WI38 (cell line): ENCODE measurements at regions not wholly inside any gene's neighbourhood (a gene's known extent, or its start where the extent isn't known, plus 50 kb on each side); places are given as distances from the start of the nearest gene placed in this dataset.

Experiments
- H3K4me3 ChIP-seq: 2 replicates; pipeline ENCODE4 v1.5.1; 2011; ENCODE audit warnings: low read depth, mild to moderate bottlenecking, control low read depth, low read length
- TF ChIP-seq, protein P1 (sequence below): IDR thresholded peaks from 2 replicates; pipeline ENCODE4 v1.5.1; 2012; ENCODE audit warnings: low read depth, mild to moderate bottlenecking, control low read depth, low read length

DNA sequence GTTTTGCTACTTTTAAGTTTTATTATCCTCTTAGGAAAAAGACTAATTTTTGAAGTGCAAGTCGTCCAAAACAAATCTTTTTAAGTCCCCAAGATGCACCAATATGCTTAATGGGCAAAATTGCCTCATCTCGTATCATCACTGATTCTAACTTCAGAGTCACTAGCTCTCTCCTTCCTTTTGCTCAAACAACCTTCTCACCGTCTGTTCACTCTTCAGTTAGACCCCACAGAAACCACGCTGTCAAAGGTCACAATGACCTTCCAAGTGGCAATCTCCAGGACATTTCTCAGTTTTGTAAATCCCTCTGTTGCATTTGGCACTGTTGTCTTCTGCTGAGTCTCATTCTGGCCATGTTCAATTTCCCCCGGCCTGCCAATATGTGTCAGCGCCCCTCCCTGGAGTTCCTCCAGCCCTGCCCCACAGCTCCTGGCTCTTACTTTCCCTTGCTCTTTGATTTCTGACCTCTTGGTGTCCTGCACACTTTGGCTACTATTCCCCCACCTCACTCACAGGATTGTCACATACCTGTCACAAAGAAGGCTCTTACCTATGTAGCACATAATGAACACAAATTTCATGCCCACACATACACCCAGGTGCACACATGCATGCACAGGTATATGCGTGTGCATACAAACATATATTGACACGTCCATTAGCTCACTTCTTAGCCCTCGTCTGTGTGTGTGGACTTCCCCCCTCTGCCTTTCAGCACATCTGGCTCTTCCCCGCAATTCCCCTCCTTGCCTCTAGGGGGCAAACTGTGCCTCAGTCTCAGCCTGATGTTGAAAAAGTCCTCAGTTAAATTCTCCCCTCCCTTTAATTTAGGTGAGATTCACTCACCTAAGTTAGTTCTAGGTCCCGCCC is 354.0 kb upstream of the DUSP10 start:
- H3K4me3 ChIP-seq: no peak overlapping the region
- TF ChIP-seq, protein P1, sequence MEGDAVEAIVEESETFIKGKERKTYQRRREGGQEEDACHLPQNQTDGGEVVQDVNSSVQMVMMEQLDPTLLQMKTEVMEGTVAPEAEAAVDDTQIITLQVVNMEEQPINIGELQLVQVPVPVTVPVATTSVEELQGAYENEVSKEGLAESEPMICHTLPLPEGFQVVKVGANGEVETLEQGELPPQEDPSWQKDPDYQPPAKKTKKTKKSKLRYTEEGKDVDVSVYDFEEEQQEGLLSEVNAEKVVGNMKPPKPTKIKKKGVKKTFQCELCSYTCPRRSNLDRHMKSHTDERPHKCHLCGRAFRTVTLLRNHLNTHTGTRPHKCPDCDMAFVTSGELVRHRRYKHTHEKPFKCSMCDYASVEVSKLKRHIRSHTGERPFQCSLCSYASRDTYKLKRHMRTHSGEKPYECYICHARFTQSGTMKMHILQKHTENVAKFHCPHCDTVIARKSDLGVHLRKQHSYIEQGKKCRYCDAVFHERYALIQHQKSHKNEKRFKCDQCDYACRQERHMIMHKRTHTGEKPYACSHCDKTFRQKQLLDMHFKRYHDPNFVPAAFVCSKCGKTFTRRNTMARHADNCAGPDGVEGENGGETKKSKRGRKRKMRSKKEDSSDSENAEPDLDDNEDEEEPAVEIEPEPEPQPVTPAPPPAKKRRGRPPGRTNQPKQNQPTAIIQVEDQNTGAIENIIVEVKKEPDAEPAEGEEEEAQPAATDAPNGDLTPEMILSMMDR: peak; percentile 81

DNA sequence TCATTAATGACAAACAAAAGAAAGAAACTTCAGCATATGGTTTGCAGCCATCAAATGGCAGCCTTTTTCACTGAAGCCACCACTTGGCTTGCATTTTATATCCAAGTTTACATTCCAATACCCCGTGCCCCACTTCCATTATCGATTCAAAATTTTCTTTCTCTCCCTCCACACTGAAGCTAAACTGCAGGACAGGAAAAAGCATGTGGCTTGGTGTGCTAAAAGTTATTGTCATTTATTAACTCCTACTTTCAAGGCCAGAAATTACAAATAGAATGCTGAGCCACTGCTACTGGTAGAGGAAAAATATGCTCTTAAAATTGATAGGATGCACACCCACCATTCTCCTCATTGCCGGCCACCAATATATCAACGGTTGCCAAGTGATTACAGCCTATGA is 351.6 kb upstream of the DUSP10 start:
- H3K4me3 ChIP-seq: no peak overlapping the region
- TF ChIP-seq, protein P1: no peak

DNA sequence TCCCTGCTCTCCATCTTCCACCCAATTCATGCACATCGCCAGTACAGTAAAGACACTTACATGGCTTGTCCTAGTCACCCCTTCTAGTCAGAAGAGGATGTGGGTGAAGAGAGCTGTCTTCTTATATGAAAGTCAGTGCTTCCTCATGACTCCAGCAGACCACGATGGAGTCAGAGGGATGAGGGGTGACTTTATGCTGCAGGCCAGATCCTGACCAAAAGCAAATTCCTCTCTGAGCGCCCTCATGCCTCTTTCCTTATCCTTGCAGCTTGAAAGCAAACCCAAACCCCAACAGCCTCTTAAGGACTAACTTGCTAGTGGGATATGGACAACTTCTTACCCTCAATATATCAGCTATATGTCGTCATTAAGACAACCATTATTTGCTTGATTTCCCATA is 348.2 kb upstream of the DUSP10 start:
- TF ChIP-seq, protein P1: no peak
- no peak overlapping the region for H3K4me3 ChIP-seq

DNA sequence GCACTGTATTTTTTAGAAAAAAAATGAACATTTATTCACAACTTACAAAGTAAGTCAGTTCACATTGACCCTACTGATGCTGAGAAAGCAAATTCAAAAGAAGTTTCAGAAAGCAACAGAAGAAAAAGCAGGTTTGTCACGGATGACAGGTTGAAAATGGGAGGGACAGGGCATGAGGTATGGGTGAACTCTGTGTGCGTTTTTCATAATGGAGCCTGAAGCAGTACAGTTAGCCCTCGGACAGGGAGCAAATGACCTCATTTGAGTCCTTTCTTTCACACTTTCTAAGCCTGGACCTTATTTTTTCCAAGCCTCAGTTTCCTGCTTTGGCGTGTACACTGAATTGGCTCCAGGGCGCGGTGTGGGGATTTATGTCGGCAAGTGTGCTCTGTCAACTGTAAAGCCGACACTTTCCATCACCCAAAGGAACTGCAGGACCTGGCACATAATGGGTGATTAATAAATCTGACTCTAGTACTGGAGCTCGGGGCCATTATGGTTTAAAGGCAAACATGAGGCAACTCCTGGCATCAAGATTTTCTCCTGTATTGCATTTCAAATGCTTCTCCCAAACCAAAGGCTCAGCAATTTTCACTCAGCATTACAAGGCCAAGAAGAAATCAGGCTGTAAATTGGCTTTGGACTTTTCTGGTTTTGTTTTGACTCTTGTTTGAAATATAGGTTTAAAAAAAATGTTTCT is 345.5 kb upstream of the DUSP10 start:
- TF ChIP-seq, protein P1: no peak
- no peak overlapping the region for H3K4me3 ChIP-seq

DNA sequence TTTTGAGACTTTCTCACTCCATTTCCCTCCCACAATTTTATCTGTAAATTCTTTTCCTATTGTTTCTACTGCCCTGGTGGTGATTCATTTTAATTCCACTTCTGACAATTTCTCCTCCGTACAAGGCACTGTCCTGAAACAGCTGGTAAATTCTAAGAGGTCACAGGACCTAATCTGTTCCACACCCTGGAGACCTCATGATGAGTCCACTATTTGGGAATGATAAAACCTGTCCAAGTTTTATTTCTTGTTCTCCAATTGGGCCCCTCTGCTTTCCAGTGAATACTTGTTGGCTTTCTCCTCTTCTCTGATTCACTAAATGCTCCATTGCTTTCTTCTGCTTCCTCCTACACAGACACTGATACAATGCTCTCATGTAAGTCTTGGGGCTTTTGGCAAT is 343.1 kb upstream of the DUSP10 start:
- TF ChIP-seq, protein P1: no peak
- H3K4me3 ChIP-seq: no peak overlapping the region

DNA sequence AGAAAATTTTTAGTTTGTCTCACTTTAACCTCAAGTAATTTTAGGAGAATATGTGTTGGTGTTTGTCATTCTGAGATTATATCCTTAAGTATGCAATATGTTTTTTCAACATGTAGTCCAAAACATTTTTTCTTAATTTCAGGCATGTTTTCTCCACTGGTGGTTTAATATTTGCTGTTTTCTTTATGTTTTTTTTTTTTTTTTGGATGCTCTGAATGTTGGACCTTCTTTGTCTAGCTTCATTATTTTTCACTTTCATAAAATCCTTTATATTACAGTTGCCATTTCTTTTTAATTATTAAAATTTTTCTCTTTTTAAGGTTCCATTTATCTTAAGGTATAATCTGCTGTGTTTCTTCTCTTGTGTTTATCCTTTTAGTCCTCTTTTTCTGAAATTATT is 342.2 kb upstream of the DUSP10 start:
- TF ChIP-seq, protein P1: no peak
- H3K4me3 ChIP-seq: no peak overlapping the region

DNA sequence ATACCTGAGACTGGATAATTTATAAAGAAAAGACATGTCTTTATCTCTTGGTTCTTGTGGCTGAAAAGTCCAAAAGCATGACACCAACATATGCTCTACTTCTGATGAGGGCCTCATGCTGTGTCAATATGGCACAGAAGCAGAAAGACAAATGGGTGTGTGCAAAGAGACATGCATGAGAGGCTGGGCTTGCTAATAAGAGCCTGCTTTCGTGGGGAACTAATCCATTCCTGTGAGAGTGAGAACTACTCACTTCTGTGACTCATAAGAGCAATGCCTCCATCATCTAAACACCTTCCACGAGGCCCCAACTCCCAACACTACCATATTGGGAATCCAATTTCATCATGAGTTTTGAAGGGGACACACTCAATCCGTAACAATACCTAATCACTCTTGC is 340.0 kb upstream of the DUSP10 start:
- no peak overlapping the region for H3K4me3 ChIP-seq
- TF ChIP-seq, protein P1: no peak
